Hematopoietic multipotent progenitor cell treated with erythropoietin and hydrocortisone succinate and interleukin-3 and kit ligand, for 17 days (in vitro differentiated cells): ENCODE measurements at regions not wholly inside any gene's neighbourhood (a gene's known extent, or its start where the extent isn't known, plus 50 kb on each side); places are given as distances from the start of the nearest gene placed in this dataset.
"Not testable (repeated sequence)": the region's sequence is repeated elsewhere in the genome, so short reads cannot be mapped to it uniquely, and the experiment has no call there.

ENCODE experiments used
- DNase-seq: peaks from one replicate; pipeline ENCODE4 v3.0.0-alpha.2; 2015; ENCODE audit warnings: low spot score

GRCh38 chr1:213535679-213536078 is 452.1 kb upstream of the PROX1 start:
- DNase-seq, result no peak

GRCh38 chr1:213538251-213538650 is 449.5 kb upstream of the PROX1 start:
- no peak for DNase-seq

GRCh38 chr1:213539464-213539863 is 448.3 kb upstream of the PROX1 start:
- DNase-seq, result no peak

GRCh38 chr1:213541641-213542040 is 446.1 kb upstream of the PROX1 start:
- DNase-seq, result no peak

GRCh38 chr1:213545181-213545580 is 442.6 kb upstream of the PROX1 start:
- not testable (repeated sequence) for DNase-seq

- no peak for DNase-seq
Measured at GRCh38 chr1:213549982-213550381, 437.8 kb upstream of the PROX1 start.

- no peak for DNase-seq
Measured at GRCh38 chr1:213550804-213551203, 437.0 kb upstream of the PROX1 start.

GRCh38 chr1:213552045-213552444 is 435.7 kb upstream of the PROX1 start:
- no peak for DNase-seq

- DNase-seq, result no peak
Measured at GRCh38 chr1:213560226-213560625, 427.5 kb upstream of the PROX1 start.

GRCh38 chr1:213561870-213562269 is 425.9 kb upstream of the PROX1 start:
- no peak for DNase-seq

- DNase-seq, result no peak
Measured at GRCh38 chr1:213564215-213564659, 423.5 kb upstream of the PROX1 start.

GRCh38 chr1:213568929-213569815 is 418.6 kb upstream of the PROX1 start:
- DNase-seq, result no peak

- DNase-seq, result no peak
Measured at GRCh38 chr1:213569816-213570150, 418.0 kb upstream of the PROX1 start.

- no peak for DNase-seq
Measured at GRCh38 chr1:213570487-213570886, 417.3 kb upstream of the PROX1 start.

GRCh38 chr1:213571419-213571818 is 416.4 kb upstream of the PROX1 start:
- DNase-seq, result no peak

GRCh38 chr1:213571843-213572242 is 415.9 kb upstream of the PROX1 start:
- DNase-seq, result no peak

- no peak for DNase-seq
Measured at GRCh38 chr1:213572912-213573647, 414.7 kb upstream of the PROX1 start.

GRCh38 chr1:213573648-213574009 is 414.1 kb upstream of the PROX1 start:
- DNase-seq, result no peak

GRCh38 chr1:213582976-213583567 is 404.7 kb upstream of the PROX1 start:
- no peak for DNase-seq

- DNase-seq, result no peak
Measured at GRCh38 chr1:213584272-213584671, 403.5 kb upstream of the PROX1 start.

GRCh38 chr1:213585402-213585801 is 402.4 kb upstream of the PROX1 start:
- no peak for DNase-seq

GRCh38 chr1:213585959-213586586 is 401.7 kb upstream of the PROX1 start:
- DNase-seq, result no peak

GRCh38 chr1:213586587-213586972 is 401.2 kb upstream of the PROX1 start:
- DNase-seq, result no peak
